Lower leg skin (tissue), 4 donors: ENCODE measurements at regions not wholly inside any gene's neighbourhood (a gene's known extent, or its start where the extent isn't known, plus 50 kb on each side); places are given as distances from the start of the nearest gene placed in this dataset.

Experiments used
- DNase-seq, 2 donors: peaks; one replicate each; pipeline ENCODE4 v3.0.0-alpha.2; 2019; ENCODE audit warnings: low spot score in 2 of 2
- H3K4me3 ChIP-seq: fragments of 200-600 bp; sonication (generic); 2 replicates; pipeline ENCODE4 v1.5.1; 2017; ENCODE audit warnings: mild to moderate bottlenecking, low read depth; ENCODE audit not compliant: poor library complexity, severe bottlenecking
- POLR2A ChIP-seq, 2 donors: fragments of 450-650 bp; IDR thresholded peaks; one replicate each; pipeline ENCODE4 v1.6.1; 2016 to 2017; ENCODE audit warnings: antibody characterized with exemption in 2 of 2, mild to moderate bottlenecking in 1 of 2, moderate library complexity in 1 of 2
- WGBS, 2 donors: methylation state at CpG; one replicate each; pipeline ENCODE4 v1.1.5; 2018; 5-methylcytosine and 5-hydroxymethylcytosine counted together
- intact Hi-C: fragments of 100-400 bp; cut with DNase I; formaldehyde crosslinking; loops from one replicate; pipeline ENCODE4 v1.15.0; 2023; ENCODE audit warnings: low total_unique reads
- TF ChIP-seq, protein P1 (sequence below), 3 donors: fragments of 450-650 bp; IDR thresholded peaks; one replicate each; pipeline ENCODE4 v1.5.1; 2016; ENCODE audit warnings: antibody characterized with exemption in 3 of 3, mild to moderate bottlenecking in 3 of 3, moderate library complexity in 2 of 3

DNA sequence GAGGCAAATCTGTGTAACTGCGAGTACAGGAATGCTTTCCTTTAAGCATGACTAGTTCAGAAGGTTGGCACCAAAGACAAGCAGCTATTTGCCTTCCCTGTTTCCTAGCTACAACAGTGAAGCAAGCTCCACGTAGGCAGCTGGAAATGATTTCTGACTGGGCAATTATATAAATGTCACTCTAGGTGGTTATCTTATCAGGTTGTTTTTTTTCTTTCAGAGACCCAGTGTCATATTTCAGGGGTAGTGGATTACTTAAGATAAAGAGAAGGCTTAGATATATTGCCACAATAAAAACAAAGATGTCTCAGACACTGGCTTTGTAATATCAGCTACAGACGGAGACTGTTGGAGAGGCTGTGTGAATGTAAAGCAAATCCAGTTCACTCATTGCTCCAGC is 748.9 kb upstream of the NXPH2 start:
- no peak for DNase-seq
- TF ChIP-seq, protein P1, sequence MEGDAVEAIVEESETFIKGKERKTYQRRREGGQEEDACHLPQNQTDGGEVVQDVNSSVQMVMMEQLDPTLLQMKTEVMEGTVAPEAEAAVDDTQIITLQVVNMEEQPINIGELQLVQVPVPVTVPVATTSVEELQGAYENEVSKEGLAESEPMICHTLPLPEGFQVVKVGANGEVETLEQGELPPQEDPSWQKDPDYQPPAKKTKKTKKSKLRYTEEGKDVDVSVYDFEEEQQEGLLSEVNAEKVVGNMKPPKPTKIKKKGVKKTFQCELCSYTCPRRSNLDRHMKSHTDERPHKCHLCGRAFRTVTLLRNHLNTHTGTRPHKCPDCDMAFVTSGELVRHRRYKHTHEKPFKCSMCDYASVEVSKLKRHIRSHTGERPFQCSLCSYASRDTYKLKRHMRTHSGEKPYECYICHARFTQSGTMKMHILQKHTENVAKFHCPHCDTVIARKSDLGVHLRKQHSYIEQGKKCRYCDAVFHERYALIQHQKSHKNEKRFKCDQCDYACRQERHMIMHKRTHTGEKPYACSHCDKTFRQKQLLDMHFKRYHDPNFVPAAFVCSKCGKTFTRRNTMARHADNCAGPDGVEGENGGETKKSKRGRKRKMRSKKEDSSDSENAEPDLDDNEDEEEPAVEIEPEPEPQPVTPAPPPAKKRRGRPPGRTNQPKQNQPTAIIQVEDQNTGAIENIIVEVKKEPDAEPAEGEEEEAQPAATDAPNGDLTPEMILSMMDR (IDR thresholded peaks at IDR 0.05): no peak
- no peak for TF ChIP-seq POLR2A (IDR thresholded peaks at IDR 0.05)
- WGBS, 2 donors: 32 to 35% methylated on average over 3 of the region's 3 CpGs
- intact Hi-C loops: no loop called here
- H3K4me3 ChIP-seq: no peak overlapping the region

DNA sequence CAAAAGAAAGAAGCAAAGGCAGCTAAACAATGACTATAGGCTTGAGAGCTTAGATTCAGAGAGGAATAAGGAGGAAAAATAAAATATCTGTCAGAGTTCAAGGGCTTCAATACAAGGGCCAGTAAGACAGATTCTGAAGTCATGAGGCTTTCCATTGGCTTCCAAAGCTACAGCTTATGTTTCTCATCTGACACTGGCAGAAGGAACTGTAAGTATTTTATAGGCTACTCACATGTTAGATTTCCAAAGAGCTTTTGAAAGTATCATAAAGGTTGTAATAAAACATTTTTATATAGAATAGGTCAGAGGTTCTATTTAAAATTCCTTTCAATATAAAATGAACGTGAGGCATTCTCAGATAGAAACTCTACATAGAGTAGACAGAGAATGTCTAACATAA is 746.6 kb upstream of the NXPH2 start:
- TF ChIP-seq POLR2A (IDR thresholded peaks at IDR 0.05): no peak
- TF ChIP-seq, protein P1 (IDR thresholded peaks at IDR 0.05): no peak
- 86 to 94% methylated on average over 1 of the region's 1 CpG for WGBS, 2 donors
- DNase-seq: no peak
- intact Hi-C loops: no loop called here
- H3K4me3 ChIP-seq: no peak overlapping the region

DNA sequence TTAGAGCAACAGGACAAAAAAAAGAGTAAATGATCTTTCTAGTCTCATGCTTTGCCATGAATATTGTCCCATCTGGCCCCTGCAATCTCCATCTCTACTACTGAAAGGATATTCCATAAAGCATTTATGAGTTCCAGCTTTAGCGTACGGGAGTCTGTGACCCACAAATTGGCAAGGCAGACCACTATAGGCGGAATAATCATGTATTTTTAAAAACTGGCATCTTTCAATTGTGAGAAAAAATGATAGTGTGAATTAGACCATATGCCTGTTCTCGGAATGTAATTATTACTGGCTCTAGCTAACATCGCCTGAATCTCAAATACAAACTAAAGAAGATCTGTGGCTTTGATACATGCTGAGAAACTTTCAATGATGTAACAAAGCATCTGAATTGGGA is 738.1 kb upstream of the NXPH2 start:
- WGBS, 2 donors: 79 to 91% methylated on average over 5 of the region's 5 CpGs
- intact Hi-C loops: no loop called here
- no peak for TF ChIP-seq POLR2A (IDR thresholded peaks at IDR 0.05)
- TF ChIP-seq, protein P1 (IDR thresholded peaks at IDR 0.05): no peak

DNA sequence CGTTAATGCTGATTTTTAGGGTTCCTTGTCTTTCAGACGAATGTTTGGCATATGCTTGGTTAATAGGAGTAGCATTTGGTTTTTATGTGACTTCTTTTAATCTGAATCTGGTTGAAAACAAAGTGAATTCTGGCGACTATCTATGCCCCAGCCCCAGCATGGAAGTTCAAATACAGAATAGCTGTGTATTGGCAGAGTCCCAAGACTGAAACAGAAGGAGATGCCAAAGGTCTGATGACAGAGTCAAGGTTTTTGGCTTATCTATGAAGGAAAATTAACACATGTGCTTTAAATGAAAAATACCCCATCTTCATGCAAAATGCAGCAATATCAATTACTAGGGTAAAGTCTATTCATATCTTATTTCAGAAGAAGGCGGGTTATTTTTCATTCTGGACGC is 734.8 kb upstream of the NXPH2 start:
- WGBS, 2 donors: 55 to 57% methylated on average over 5 of the region's 5 CpGs
- TF ChIP-seq, protein P1 (IDR thresholded peaks at IDR 0.05): no peak
- TF ChIP-seq POLR2A (IDR thresholded peaks at IDR 0.05): no peak
- no peak for DNase-seq
- intact Hi-C loops: no loop called here
- no peak overlapping the region for H3K4me3 ChIP-seq

More for the DNA sequence above, 738.1 kb upstream of the NXPH2 start:
- H3K4me3 ChIP-seq: no peak overlapping the region
- DNase-seq: no peak

DNA sequence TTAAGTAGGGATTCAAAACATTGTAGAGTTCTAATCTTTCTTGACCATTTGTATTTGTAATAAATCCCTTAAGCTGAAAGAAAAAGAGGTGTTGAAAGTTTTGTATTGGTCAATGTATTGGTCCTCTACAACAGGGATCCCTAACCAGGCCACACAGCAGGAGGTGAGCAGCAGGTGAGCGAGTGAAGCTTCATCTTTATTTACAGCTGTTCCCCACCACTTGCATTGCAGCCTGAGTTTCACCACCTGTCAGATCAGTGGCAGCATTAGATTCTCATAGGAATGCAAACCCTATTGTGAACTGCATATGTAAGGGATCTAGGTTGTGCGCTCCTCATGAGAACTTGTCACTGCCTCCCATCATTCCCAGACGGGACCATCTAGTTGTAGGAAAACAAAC is 715.7 kb upstream of the NXPH2 start:
- intact Hi-C loops: no loop called here
- no peak overlapping the region for H3K4me3 ChIP-seq
- WGBS, 2 donors: 93 to 98% methylated on average over 3 of the region's 3 CpGs
- no peak for DNase-seq
- no peak for TF ChIP-seq POLR2A (IDR thresholded peaks at IDR 0.05)
- TF ChIP-seq, protein P1 (IDR thresholded peaks at IDR 0.05): no peak

DNA sequence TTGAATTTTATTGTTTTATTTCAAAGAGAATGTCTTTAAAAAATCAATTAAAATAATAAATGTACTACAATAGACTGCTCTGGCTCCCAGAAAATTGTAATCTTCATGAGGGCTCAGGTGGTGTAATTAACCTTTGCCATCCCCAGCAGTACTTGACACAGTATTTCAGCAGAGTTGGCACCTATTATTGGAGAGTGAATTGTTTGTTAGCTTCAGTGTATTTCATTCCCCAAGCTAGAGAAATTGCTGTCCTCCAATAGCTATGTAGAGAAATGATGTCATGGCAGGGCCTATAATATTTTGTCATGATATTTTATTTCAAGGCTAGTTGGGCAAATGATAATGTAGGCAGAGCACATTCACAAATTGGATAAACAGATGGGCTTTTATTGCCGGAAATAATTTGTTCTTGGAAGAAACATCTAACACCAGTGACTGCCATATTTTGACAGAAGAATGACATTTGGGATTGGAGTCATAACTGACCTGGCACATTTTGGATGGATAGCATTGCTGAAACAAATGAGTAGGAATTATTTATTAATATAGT is 712.0 kb upstream of the NXPH2 start:
- H3K4me3 ChIP-seq: no peak overlapping the region
- no peak for DNase-seq
- no peak for TF ChIP-seq POLR2A (IDR thresholded peaks at IDR 0.05)
- TF ChIP-seq, protein P1 (IDR thresholded peaks at IDR 0.05): no peak
- intact Hi-C loops: no loop called here
- 75 to 80% methylated on average over 1 of the region's 1 CpG for WGBS, 2 donors
